Activated CD8-positive, alpha-beta T cell treated with anti-CD3 and anti-CD28 coated beads, Interleukin-2, amount 10 ng/mL, durations not matched to agents 7 days and 5 days (primary cell): ENCODE measurements at regions not wholly inside any gene's neighbourhood (a gene's known extent, or its start where the extent isn't known, plus 50 kb on each side); places are given as distances from the start of the nearest gene placed in this dataset.

ENCODE experiments used
- ATAC-seq: fragments of 150-1000 bp; cut with Tn5 transposase; one replicate; pipeline ENCODE4 v1.10.0; 2021; ENCODE audit warnings: moderate library complexity
- CTCF ChIA-PET: fragments of 350-600 bp; sonication (Branson Sonifier 250); formaldehyde crosslinking; loops from one replicate; lab custom pipeline; 2021; ENCODE audit warnings: antibody characterized with exemption; lab: Charles Lee
- POLR2A ChIA-PET: fragments of 350-600 bp; sonication (Branson Sonifier 250); formaldehyde crosslinking; loops from one replicate; lab custom pipeline; 2021; ENCODE audit warnings: antibody characterized with exemption; lab: Charles Lee
- DNase-seq: peaks from one replicate; pipeline ENCODE4 v3.0.0-alpha.2; 2020
- H3K27ac Mint-ChIP-seq: one replicate; pipeline ENCODE4 v1.8.0; 2021; ENCODE audit warnings: mild to moderate bottlenecking, mixed read lengths
- H3K27me3 Mint-ChIP-seq: one replicate; pipeline ENCODE4 v1.8.0; 2021; ENCODE audit warnings: low read depth, mixed read lengths
- H3K36me3 Mint-ChIP-seq: one replicate; pipeline ENCODE4 v1.8.0; 2021; ENCODE audit warnings: low read depth, mixed read lengths
- H3K4me1 Mint-ChIP-seq: one replicate; pipeline ENCODE4 v1.8.0; 2021; ENCODE audit warnings: low read depth, mixed read lengths
- H3K4me3 Mint-ChIP-seq: one replicate; pipeline ENCODE4 v1.8.0; 2021; ENCODE audit warnings: mild to moderate bottlenecking, mixed read lengths
- H3K9me3 Mint-ChIP-seq: one replicate; pipeline ENCODE4 v1.8.0; 2022; ENCODE audit warnings: mixed read lengths; ENCODE audit not compliant: insufficient read depth

DNA sequence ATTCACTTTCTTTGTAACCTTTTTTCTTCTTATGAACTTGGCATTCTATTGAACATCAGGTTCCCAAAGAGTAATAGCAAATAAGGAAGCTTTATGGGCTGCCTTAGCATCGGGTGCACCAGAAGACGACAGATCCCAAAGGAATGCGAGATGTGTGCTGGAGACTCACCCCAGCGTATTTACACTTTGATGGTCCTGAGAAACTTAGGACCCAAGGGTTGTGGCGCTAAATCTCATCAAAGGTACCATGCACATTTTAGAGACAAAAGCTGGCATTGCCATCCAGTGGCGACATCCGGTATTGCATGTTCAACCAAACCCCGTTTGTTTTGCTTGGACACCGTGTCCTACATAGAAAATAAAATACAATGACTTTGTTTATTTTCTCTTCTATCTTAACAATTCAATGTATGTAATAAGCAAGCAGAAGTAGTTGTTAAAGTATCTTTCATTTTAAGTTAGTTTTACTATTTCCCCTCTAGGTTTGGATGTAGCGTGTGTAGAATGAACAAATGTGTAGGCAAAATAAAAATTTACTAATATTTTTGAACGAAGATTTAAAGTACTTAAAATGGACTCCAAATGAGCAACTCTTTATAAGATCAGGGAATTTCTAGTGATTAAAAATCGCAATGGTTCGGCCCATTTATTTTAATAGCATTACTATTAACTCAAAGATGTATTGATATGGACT, 1154.8 kb downstream of the GATA3 start:
- CTCF ChIA-PET = interaction anchor here (0.5 to 1.9 kb wide), 24 partner anchors 11 to 1453 kb away, joined by 3 to 7 read pairs (median 3); no protein-coding TSS in a partner anchor
- POLR2A ChIA-PET = interaction anchor here (1.0 kb wide), 1 partner anchor 93 kb away, joined by 3 read pairs; no protein-coding TSS in a partner anchor
- DNase-seq (peak; percentile 78), ATAC-seq (peak; percentile 44)
- Mint-ChIP-seq H3K27ac (no peak overlapping the region), H3K9me3 (no peaks in the 10 kb centered on the region), H3K4me3 (no peak overlapping the region), H3K36me3 (no peaks in the 10 kb centered on the region), H3K27me3 (peaks cover 2% of the 10 kb centered on the region), H3K4me1 (peaks cover 5% of the 10 kb centered on the region)

DNA sequence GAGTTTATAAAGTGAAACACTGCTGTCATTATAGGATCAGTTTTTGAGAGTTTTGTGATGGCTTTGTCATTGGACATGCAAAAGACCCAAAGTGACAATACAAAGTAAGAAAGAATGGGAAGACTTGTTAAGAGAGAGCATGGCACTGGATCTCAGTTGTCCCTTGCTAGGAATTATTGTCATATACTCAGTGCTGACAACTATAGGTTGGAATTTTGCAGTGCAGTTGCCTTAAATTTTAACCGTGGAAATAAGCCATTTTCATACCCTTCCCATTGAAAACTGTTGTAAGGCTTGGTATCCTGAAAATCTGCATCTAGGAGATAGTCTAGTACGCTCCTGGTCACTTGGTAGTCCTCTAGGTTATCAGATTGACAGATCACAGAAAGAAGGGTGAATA, 1156.7 kb downstream of the GATA3 start:
- DNase-seq = no peak
- H3K4me1 Mint-ChIP-seq = peaks cover 5% of the 10 kb centered on the region
- H3K36me3 Mint-ChIP-seq = no peaks in the 10 kb centered on the region
- no peak overlapping the region for H3K27ac Mint-ChIP-seq
- H3K27me3 Mint-ChIP-seq = peaks cover 2% of the 10 kb centered on the region
- no peak overlapping the region for H3K4me3 Mint-ChIP-seq
- POLR2A ChIA-PET = no interaction called here
- no peaks in the 10 kb centered on the region for H3K9me3 Mint-ChIP-seq
- CTCF ChIA-PET = no interaction called here
- ATAC-seq = no peak

DNA sequence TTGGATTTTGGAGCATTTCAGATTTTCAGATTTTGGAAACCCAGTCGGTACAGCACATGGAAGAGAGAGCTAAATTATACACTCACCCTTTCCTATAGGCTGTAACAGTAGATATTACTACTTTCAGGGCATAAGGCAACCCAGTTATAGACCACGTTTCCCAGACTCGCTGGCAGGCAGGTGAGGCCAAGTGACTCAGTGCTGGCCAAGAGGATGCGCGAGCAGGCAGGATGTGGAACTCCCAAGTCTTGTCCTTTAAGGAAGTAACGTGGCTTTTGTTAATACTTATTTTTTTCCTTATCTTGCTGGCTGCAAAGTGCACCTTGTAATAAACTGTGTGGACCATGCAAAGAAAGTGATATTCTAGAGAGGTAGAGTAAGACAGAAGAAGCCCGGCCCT, 1160.1 kb downstream of the GATA3 start:
- POLR2A ChIA-PET = no interaction called here
- H3K27ac Mint-ChIP-seq = no peak overlapping the region
- no peaks in the 10 kb centered on the region for H3K4me1 Mint-ChIP-seq
- DNase-seq = no peak
- no peaks in the 10 kb centered on the region for H3K36me3 Mint-ChIP-seq
- H3K4me3 Mint-ChIP-seq = no peak overlapping the region
- H3K9me3 Mint-ChIP-seq = no peaks in the 10 kb centered on the region
- CTCF ChIA-PET = no interaction called here
- no peak for ATAC-seq
- H3K27me3 Mint-ChIP-seq = peaks cover 2% of the 10 kb centered on the region

DNA sequence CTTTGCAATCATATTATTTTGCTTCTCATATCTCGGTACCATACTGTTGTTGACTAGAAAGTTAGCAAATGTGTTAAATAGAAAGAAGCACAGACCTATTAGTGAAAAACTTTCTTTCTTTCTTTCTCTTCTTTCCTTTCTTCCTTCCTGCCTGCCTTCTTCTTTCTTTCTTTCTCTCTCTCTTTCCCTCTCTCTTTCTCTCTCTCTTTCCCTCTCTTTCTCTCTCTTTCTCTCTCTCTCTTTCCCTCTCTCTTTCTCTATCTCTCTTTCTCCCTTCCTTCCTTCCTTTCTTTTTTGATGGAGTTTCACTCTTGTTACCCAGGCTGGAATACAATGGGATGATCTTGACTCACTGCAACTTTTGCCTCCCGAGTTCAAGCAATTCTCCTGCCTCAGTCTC, 1160.6 kb downstream of the GATA3 start:
- DNase-seq = no peak
- no peaks in the 10 kb centered on the region for H3K4me1 Mint-ChIP-seq
- no peak overlapping the region for H3K4me3 Mint-ChIP-seq
- H3K27ac Mint-ChIP-seq = no peak overlapping the region
- H3K36me3 Mint-ChIP-seq = no peaks in the 10 kb centered on the region
- no peaks in the 10 kb centered on the region for H3K9me3 Mint-ChIP-seq
- ChIA-PET POLR2A (no interaction called here), CTCF (no interaction called here)
- H3K27me3 Mint-ChIP-seq = peaks cover 2% of the 10 kb centered on the region
- ATAC-seq = no peak

DNA sequence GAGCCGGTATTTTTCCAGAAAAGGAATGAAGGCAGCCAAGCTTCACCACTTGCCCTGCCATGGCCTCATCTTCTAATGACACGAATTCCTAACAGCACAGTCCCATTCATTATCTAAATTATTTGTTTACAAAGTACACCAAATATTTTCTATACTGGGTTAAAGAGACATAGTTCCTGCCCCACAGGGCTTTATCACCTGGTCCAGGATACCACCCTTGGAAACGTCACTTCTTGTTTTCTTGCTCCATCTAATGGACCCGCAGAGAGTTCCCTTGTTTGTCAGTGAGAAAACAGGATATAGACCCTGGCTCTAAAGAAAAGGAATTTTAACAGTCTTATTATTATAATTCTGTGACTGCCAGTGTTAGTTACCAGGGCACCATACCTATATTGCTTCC, 1165.4 kb downstream of the GATA3 start:
- ATAC-seq = no peak
- no peak for DNase-seq
- Mint-ChIP-seq H3K27ac (no peak overlapping the region), H3K36me3 (no peaks in the 10 kb centered on the region), H3K4me3 (no peak overlapping the region), H3K9me3 (no peaks in the 10 kb centered on the region), H3K4me1 (no peaks in the 10 kb centered on the region), H3K27me3 (no peaks in the 10 kb centered on the region)
- ChIA-PET POLR2A (no interaction called here), CTCF (no interaction called here)

DNA sequence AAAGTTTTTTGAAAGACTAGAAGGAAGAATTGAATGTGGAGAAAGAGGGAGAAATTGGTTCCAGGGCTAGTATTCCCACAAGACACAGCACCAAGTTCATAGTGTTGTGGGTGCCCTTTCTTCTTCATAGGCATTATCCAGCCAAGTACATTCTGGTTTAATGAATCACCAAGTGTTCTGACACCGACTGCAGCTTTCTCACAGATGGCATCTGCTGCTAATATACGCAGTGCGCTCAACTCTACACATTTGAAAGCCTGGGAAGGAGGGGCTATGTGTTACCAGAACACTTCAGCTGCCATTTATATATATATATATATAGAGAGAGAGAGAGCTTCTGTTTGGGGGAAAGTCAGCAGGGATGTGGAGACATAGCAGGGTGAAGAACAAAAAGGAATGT, 1168.4 kb downstream of the GATA3 start:
- DNase-seq (no peak), ATAC-seq (no peak)
- ChIA-PET POLR2A (no interaction called here), CTCF (no interaction called here)
- Mint-ChIP-seq H3K4me3 (no peak overlapping the region), H3K27me3 (peaks cover 5% of the 10 kb centered on the region), H3K27ac (no peak overlapping the region), H3K36me3 (no peaks in the 10 kb centered on the region), H3K9me3 (no peaks in the 10 kb centered on the region), H3K4me1 (no peaks in the 10 kb centered on the region)

DNA sequence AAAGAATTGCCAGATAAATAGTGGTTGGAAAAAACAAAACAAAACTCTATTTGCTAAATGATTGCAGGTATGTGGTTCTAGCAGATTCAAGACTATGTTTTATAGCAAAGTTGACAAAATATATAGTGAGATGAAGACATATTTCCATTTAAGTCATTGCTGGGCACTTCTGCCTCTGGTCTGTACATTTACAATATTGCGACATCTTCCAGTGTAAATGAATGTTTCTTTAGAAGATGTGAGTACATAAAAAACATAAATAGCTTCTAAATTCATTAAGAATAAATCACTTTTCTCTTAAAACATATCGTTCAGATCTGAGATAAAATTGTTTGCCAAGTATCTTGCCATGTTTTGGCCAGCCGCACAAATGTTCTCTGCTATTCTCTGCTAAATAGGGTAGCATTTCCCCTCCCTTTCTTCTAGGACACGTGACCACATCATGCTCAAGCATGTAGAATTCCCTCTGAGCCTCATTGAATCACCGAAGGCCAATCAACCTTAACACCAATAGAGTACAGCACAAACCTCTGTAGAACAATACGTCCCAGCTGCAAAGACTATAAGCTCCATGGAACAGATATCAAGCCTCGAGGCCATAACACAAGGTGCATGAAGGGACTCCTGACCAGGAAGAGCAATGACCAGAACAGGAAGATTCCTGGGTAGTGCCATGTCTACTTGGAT, 1173.3 kb downstream of the GATA3 start:
- no peak for ATAC-seq
- Mint-ChIP-seq H3K4me3 (no peak overlapping the region), H3K36me3 (no peaks in the 10 kb centered on the region), H3K27ac (no peak overlapping the region), H3K9me3 (no peaks in the 10 kb centered on the region), H3K27me3 (peaks cover 20% of the 10 kb centered on the region), H3K4me1 (peaks cover 4% of the 10 kb centered on the region)
- CTCF ChIA-PET = no interaction called here
- DNase-seq = no peak
- POLR2A ChIA-PET = no interaction called here

DNA sequence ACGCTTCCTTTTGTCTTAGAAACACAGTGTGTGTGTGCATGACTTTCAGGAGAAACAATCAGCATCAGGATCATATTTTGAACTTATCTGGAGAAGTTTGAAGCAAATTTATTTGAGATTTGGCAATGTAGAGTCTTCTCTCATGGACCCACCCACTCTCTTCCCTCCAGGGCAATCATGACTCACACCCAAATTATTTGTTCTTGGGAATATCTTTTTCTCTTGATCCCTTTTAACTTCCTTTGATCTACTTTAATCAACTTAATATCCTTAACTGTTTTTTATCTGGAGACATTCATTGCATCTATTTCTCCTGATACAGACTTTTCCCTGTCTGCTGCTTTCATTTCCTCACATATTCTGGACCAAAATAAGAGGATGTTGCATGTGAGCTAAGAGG, 1174.3 kb downstream of the GATA3 start:
- ChIA-PET POLR2A (no interaction called here), CTCF (no interaction called here)
- Mint-ChIP-seq H3K36me3 (no peaks in the 10 kb centered on the region), H3K4me1 (peaks cover 4% of the 10 kb centered on the region), H3K4me3 (no peak overlapping the region), H3K9me3 (no peaks in the 10 kb centered on the region), H3K27ac (no peak overlapping the region), H3K27me3 (peaks cover 20% of the 10 kb centered on the region)
- ATAC-seq (no peak), DNase-seq (no peak)

DNA sequence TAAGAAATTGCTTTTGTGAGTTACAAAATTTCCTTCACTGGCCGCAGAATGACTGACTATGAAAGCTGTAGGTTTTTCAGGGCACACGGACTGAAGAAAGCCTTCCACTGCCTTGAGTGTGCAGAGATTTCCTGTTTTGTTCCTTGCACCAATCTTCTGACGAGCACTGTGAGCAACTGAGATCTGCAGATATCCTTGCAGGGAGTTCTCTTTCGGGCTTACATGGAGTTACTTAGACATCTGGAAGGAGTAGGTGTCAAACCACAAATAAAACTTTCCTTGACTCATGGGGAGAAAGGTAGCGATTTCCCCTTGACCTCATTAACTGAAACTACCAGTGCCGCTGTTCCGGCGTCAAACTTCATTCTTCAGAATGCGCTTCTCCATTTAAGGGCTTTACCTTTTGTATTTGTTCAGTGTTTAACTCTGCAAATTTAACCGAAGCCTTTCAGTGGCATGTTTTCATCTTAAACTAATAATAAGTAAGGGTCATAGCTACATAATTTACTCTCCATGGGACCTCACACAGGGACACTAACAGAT, 1175.3 kb downstream of the GATA3 start:
- no peak for ATAC-seq
- ChIA-PET POLR2A (no interaction called here), CTCF (interaction anchor here (1.0 kb wide), 1 partner anchor 21 kb away, joined by 3 read pairs; no protein-coding TSS in a partner anchor)
- DNase-seq = no peak
- Mint-ChIP-seq H3K4me3 (no peak overlapping the region), H3K36me3 (no peaks in the 10 kb centered on the region), H3K9me3 (no peaks in the 10 kb centered on the region), H3K4me1 (peaks cover 4% of the 10 kb centered on the region), H3K27me3 (peaks cover 23% of the 10 kb centered on the region), H3K27ac (no peak overlapping the region)

DNA sequence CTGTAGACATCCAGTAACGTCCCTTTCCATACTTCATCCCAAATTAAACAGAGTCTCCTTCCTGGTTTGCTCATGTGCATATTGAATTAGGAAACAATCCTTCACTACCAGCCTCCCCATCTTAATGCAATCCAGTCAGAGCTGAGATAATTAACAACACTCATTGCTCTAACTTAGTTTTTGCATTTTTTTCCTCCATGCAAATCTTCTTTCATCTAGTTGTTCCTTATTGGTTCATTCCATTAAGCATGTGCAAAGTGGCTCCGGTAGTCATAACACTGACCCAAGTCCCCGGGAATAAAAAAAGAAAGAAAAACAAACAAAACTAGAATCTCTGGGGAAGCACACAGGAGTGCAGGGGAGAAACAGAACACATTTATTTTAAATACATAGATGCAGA, 1176.1 kb downstream of the GATA3 start:
- ATAC-seq (no peak), DNase-seq (no peak)
- ChIA-PET CTCF (no interaction called here), POLR2A (no interaction called here)
- no peaks in the 10 kb centered on the region for H3K36me3 Mint-ChIP-seq
- no peaks in the 10 kb centered on the region for H3K9me3 Mint-ChIP-seq
- peaks cover 4% of the 10 kb centered on the region for H3K4me1 Mint-ChIP-seq
- H3K27me3 Mint-ChIP-seq = peaks cover 23% of the 10 kb centered on the region
- no peak overlapping the region for H3K27ac Mint-ChIP-seq
- no peak overlapping the region for H3K4me3 Mint-ChIP-seq

DNA sequence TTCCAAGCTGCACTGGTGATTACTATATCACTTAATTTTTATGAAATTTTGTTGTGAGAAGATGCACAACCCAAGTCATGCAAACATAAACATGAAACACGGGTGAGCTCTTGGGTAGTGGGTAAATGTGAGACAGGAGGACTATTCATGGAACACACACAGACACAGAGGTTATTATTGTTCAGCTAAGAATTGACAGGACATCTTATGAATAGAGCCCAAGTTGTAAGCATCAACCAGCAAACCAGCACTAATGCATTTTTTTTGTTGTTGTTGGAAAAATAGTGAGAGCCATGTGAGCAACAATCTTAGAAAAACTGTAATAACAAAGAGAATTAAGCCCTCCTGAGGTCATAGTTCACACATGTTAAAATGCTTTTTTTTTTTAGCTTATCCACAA, 1179.7 kb downstream of the GATA3 start:
- Mint-ChIP-seq H3K27ac (no peak overlapping the region), H3K4me3 (no peak overlapping the region), H3K9me3 (no peaks in the 10 kb centered on the region), H3K36me3 (no peaks in the 10 kb centered on the region), H3K27me3 (peaks cover 21% of the 10 kb centered on the region), H3K4me1 (peaks cover 4% of the 10 kb centered on the region)
- ChIA-PET POLR2A (no interaction called here), CTCF (no interaction called here)
- DNase-seq (no peak), ATAC-seq (no peak)

DNA sequence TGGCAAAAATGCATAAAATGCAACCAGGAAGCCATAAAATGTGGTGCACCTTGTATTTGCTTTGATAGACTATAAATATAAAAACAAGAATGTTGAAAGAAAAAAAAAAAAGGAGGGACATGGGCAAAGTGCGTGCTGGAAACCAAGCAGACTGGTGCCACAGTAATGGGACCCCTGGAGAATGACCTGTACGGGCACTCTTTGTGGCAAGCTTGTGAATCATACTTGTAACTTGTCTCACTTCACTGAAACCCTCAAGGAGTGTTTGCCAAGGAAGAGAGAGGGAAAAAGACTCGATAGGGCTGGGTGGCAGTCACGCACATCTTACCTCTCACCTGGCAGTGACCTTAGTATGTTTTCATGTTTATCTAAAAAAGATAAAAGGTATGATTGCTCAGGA, 1183.6 kb downstream of the GATA3 start:
- ChIA-PET CTCF (no interaction called here), POLR2A (no interaction called here)
- no peak for DNase-seq
- H3K4me1 Mint-ChIP-seq = no peaks in the 10 kb centered on the region
- peaks cover 7% of the 10 kb centered on the region for H3K27me3 Mint-ChIP-seq
- no peak for ATAC-seq
- H3K36me3 Mint-ChIP-seq = no peaks in the 10 kb centered on the region
- no peak overlapping the region for H3K4me3 Mint-ChIP-seq
- H3K27ac Mint-ChIP-seq = no peak overlapping the region
- H3K9me3 Mint-ChIP-seq = no peaks in the 10 kb centered on the region
